ENCODE measurements at regions not wholly inside any gene's neighbourhood (a gene's known extent, or its start where the extent isn't known, plus 50 kb on each side); places are given as distances from the start of the nearest gene placed in this dataset.
"Not testable (repeated sequence)": the region's sequence is repeated elsewhere in the genome, so short reads cannot be mapped to it uniquely, and the experiment has no call there.

DNA sequence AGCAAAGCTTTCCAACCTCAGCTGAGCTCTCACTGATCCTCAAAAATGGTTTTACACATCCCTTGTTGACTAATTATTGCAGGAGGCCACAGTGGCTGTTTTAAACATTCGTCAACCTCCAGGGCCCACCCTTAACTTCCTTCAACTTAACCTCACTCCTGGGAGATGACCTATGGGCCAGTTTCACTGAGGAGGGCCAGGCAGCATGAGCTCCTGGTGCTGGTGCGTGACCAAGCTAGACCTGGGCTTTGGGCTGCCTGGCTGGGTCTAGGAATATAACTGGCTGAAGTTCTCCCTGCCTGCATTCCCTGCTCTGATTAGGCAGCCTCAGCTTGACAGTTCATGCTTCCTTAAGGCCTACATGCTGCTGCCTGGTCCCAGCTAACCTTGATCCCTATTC is 273.7 kb upstream of the ATP11B start:
- ChIA-PET POLR2A (no interaction called here), CTCF (no interaction called here)
- DNase-seq = no peak
- WGBS (ENCODE audit: insufficient coverage) = 100% methylated on average over 2 of the region's 2 CpGs
- Histone ChIP-seq H3K4me3 (ENCODE audit: control insufficient read depth in 1 of 7, extremely low read depth in 1 of 7, insufficient read depth in 4 of 7, low read depth in 2 of 7, low read length in 6 of 7) (no peak overlapping the region), H3K27me3 (replicated peaks in 2 of 5; ENCODE audit: control insufficient read depth in 4 of 5, insufficient read depth in 5 of 5, low read length in 4 of 5) (peaks cover 0 to 2% (median 0%) of the 10 kb centered on the region in 5 experiments), H3K36me3 (ENCODE audit: control insufficient read depth in 4 of 4, insufficient read depth in 4 of 4, low read length in 3 of 4) (no peaks in the 10 kb centered on the region), H3K4me1 (ENCODE audit: control extremely low read depth in 1 of 4, control insufficient read depth in 4 of 4, insufficient read depth in 4 of 4, low read length in 3 of 4) (no peaks in the 10 kb centered on the region), H3K9me3 (ENCODE audit: control extremely low read depth in 1 of 5, control insufficient read depth in 4 of 5, insufficient read depth in 2 of 5, low read depth in 1 of 5, low read length in 4 of 5) (no peaks in the 10 kb centered on the region), H3K27ac (ENCODE audit: insufficient read depth in 1 of 2, low read depth in 1 of 2, low read length in 2 of 2, poor library complexity in 1 of 2, severe bottlenecking in 2 of 2) (no peak overlapping the region)

GRCh38 chr3:182521339-182521738 is 272.0 kb upstream of the ATP11B start:
- Histone ChIP-seq H3K27me3 (replicated peaks in 2 of 5; ENCODE audit: control insufficient read depth in 4 of 5, insufficient read depth in 5 of 5, low read length in 4 of 5) (peaks cover 0 to 2% (median 0%) of the 10 kb centered on the region in 5 experiments), H3K36me3 (ENCODE audit: control insufficient read depth in 4 of 4, insufficient read depth in 4 of 4, low read length in 3 of 4) (no peaks in the 10 kb centered on the region), H3K27ac (ENCODE audit: insufficient read depth in 1 of 2, low read depth in 1 of 2, low read length in 2 of 2, poor library complexity in 1 of 2, severe bottlenecking in 2 of 2) (no peak overlapping the region), H3K9me3 (ENCODE audit: control extremely low read depth in 1 of 5, control insufficient read depth in 4 of 5, insufficient read depth in 2 of 5, low read depth in 1 of 5, low read length in 4 of 5) (no peaks in the 10 kb centered on the region), H3K4me1 (ENCODE audit: control extremely low read depth in 1 of 4, control insufficient read depth in 4 of 4, insufficient read depth in 4 of 4, low read length in 3 of 4) (peaks cover 0 to 7% (median 2%) of the 10 kb centered on the region in 4 experiments), H3K4me3 (ENCODE audit: control insufficient read depth in 1 of 7, extremely low read depth in 1 of 7, insufficient read depth in 4 of 7, low read depth in 2 of 7, low read length in 6 of 7) (no peak overlapping the region)
- ChIA-PET POLR2A (no interaction called here), CTCF (no interaction called here)
- no peak for DNase-seq
- WGBS (ENCODE audit: insufficient coverage) = 100% methylated on average over 3 of the region's 3 CpGs

GRCh38 chr3:182523424-182523823 is 269.9 kb upstream of the ATP11B start:
- WGBS (ENCODE audit: insufficient coverage) = 100% methylated on average over 2 of the region's 3 CpGs
- CTCF ChIA-PET, POLR2A ChIA-PET: not testable (repeated sequence)

DNA sequence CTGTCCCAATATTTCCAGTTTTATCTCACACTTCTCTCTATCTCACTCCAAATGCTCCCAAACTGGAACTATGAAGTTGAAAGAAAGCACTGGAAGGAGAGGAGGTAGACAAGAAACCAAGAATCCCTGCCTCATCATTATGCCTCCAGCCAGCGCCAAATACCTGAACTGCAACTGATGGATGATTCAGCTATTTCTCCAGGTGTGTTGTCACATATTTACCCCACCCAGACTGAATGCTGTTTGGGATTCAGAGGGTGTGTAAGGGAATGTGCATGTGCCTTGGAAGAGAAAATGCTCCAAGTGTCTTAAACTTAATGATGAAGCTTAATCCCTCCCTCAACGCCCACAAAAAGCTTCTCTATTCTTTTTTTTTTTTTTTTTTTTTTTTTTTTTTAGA is 269.5 kb upstream of the ATP11B start:
- Histone ChIP-seq H3K4me3 (ENCODE audit: control insufficient read depth in 1 of 7, extremely low read depth in 1 of 7, insufficient read depth in 4 of 7, low read depth in 2 of 7, low read length in 6 of 7) (no peak overlapping the region), H3K36me3 (ENCODE audit: control insufficient read depth in 4 of 4, insufficient read depth in 4 of 4, low read length in 3 of 4) (no peaks in the 10 kb centered on the region), H3K4me1 (ENCODE audit: control extremely low read depth in 1 of 4, control insufficient read depth in 4 of 4, insufficient read depth in 4 of 4, low read length in 3 of 4) (peaks cover 0 to 7% (median 2%) of the 10 kb centered on the region in 4 experiments), H3K9me3 (ENCODE audit: control extremely low read depth in 1 of 5, control insufficient read depth in 4 of 5, insufficient read depth in 2 of 5, low read depth in 1 of 5, low read length in 4 of 5) (no peaks in the 10 kb centered on the region), H3K27ac (ENCODE audit: insufficient read depth in 1 of 2, low read depth in 1 of 2, low read length in 2 of 2, poor library complexity in 1 of 2, severe bottlenecking in 2 of 2) (no peak overlapping the region), H3K27me3 (replicated peaks in 2 of 5; ENCODE audit: control insufficient read depth in 4 of 5, insufficient read depth in 5 of 5, low read length in 4 of 5) (no peaks in the 10 kb centered on the region)
- WGBS (ENCODE audit: insufficient coverage) = no CpG with 5 or more reads among the region's 2 CpGs
- ChIA-PET POLR2A (no interaction called here), CTCF (no interaction called here)
- DNase-seq = no peak

More at GRCh38 chr3:182523424-182523823, 269.9 kb upstream of the ATP11B start:
- not testable (repeated sequence) for DNase-seq; H3K4me3 ChIP-seq (ENCODE audit: control insufficient read depth in 1 of 7, extremely low read depth in 1 of 7, insufficient read depth in 4 of 7, low read depth in 2 of 7, low read length in 6 of 7); H3K9me3 ChIP-seq (ENCODE audit: control extremely low read depth in 1 of 5, control insufficient read depth in 4 of 5, insufficient read depth in 2 of 5, low read depth in 1 of 5, low read length in 4 of 5); H3K27me3 ChIP-seq (replicated peaks in 2 of 5; ENCODE audit: control insufficient read depth in 4 of 5, insufficient read depth in 5 of 5, low read length in 4 of 5); H3K36me3 ChIP-seq (ENCODE audit: control insufficient read depth in 4 of 4, insufficient read depth in 4 of 4, low read length in 3 of 4); H3K4me1 ChIP-seq (ENCODE audit: control extremely low read depth in 1 of 4, control insufficient read depth in 4 of 4, insufficient read depth in 4 of 4, low read length in 3 of 4); H3K27ac ChIP-seq (ENCODE audit: insufficient read depth in 1 of 2, low read depth in 1 of 2, low read length in 2 of 2, poor library complexity in 1 of 2, severe bottlenecking in 2 of 2)

DNA sequence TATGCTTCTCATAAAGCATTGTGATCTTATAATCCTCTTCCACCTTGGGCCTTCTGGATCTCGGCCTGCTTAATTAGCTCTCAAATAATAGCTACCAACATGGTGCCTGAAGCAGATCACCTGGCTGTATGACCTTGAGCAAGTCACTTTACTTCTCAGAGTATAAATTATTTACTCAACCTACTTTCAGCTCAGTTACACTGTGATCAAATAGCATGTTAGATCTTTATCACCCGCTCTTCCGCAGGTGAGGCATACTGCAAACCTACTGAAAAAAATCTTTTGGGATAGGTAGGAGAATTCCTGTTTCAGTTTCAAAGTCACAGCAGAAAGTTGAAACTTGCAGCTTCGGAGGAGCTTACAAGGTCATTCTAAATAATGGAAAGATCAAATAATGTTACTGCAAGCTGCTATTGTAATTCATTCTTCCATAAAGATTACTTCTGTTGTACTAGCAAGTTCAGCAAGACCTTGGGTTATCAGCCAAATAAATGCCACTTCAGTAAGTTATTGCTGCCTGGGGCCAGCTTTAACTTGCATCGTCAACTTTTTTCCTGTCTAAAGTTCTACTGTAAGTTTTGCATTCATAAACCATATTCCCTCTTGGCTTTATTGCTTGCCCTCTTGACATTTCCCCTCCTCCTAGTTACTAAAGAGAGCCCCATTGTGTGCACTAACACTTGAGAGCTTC is 268.4 kb upstream of the ATP11B start:
- POLR2A ChIA-PET = no interaction called here
- Histone ChIP-seq H3K36me3 (ENCODE audit: control insufficient read depth in 4 of 4, insufficient read depth in 4 of 4, low read length in 3 of 4) (no peaks in the 10 kb centered on the region), H3K4me3 (ENCODE audit: control insufficient read depth in 1 of 7, extremely low read depth in 1 of 7, insufficient read depth in 4 of 7, low read depth in 2 of 7, low read length in 6 of 7) (no peak overlapping the region), H3K9me3 (ENCODE audit: control extremely low read depth in 1 of 5, control insufficient read depth in 4 of 5, insufficient read depth in 2 of 5, low read depth in 1 of 5, low read length in 4 of 5) (no peaks in the 10 kb centered on the region), H3K27me3 (replicated peaks in 2 of 5; ENCODE audit: control insufficient read depth in 4 of 5, insufficient read depth in 5 of 5, low read length in 4 of 5) (no peaks in the 10 kb centered on the region), H3K4me1 (ENCODE audit: control extremely low read depth in 1 of 4, control insufficient read depth in 4 of 4, insufficient read depth in 4 of 4, low read length in 3 of 4) (peaks cover 0 to 7% (median 2%) of the 10 kb centered on the region in 4 experiments), H3K27ac (ENCODE audit: insufficient read depth in 1 of 2, low read depth in 1 of 2, low read length in 2 of 2, poor library complexity in 1 of 2, severe bottlenecking in 2 of 2) (no peak overlapping the region)
- CTCF ChIA-PET = interaction anchor here (0.6 kb wide), 1 partner anchor 654 kb away, joined by 4 read pairs; no protein-coding TSS in a partner anchor
- WGBS (ENCODE audit: insufficient coverage) = 51% methylated on average over 2 of the region's 5 CpGs
- DNase-seq = peak in 1 of 3 donors; percentile 1

- POLR2A ChIA-PET = no interaction called here
- H3K4me3 ChIP-seq (ENCODE audit: control insufficient read depth in 1 of 7, extremely low read depth in 1 of 7, insufficient read depth in 4 of 7, low read depth in 2 of 7, low read length in 6 of 7) = no peak overlapping the region
- CTCF ChIA-PET = interaction anchor here (0.6 kb wide), 1 partner anchor 655 kb away, joined by 4 read pairs; no protein-coding TSS in a partner anchor
- H3K27me3 ChIP-seq (replicated peaks in 2 of 5; ENCODE audit: control insufficient read depth in 4 of 5, insufficient read depth in 5 of 5, low read length in 4 of 5) = no peaks in the 10 kb centered on the region
- no peak for DNase-seq
- H3K27ac ChIP-seq (ENCODE audit: insufficient read depth in 1 of 2, low read depth in 1 of 2, low read length in 2 of 2, poor library complexity in 1 of 2, severe bottlenecking in 2 of 2) = no peak overlapping the region
- H3K36me3 ChIP-seq (ENCODE audit: control insufficient read depth in 4 of 4, insufficient read depth in 4 of 4, low read length in 3 of 4) = no peaks in the 10 kb centered on the region
- H3K9me3 ChIP-seq (ENCODE audit: control extremely low read depth in 1 of 5, control insufficient read depth in 4 of 5, insufficient read depth in 2 of 5, low read depth in 1 of 5, low read length in 4 of 5) = no peaks in the 10 kb centered on the region
- WGBS (ENCODE audit: insufficient coverage) = 100% methylated on average over 2 of the region's 4 CpGs
- H3K4me1 ChIP-seq (ENCODE audit: control extremely low read depth in 1 of 4, control insufficient read depth in 4 of 4, insufficient read depth in 4 of 4, low read length in 3 of 4) = peaks cover 0 to 7% (median 2%) of the 10 kb centered on the region in 4 experiments
These were observed 267.4 kb upstream of the ATP11B start for GRCh38 chr3:182525766-182526374.

- no peaks in the 10 kb centered on the region for H3K9me3 ChIP-seq (ENCODE audit: control extremely low read depth in 1 of 5, control insufficient read depth in 4 of 5, insufficient read depth in 2 of 5, low read depth in 1 of 5, low read length in 4 of 5)
- no peak overlapping the region for H3K27ac ChIP-seq (ENCODE audit: insufficient read depth in 1 of 2, low read depth in 1 of 2, low read length in 2 of 2, poor library complexity in 1 of 2, severe bottlenecking in 2 of 2)
- no peak overlapping the region for H3K4me3 ChIP-seq (ENCODE audit: control insufficient read depth in 1 of 7, extremely low read depth in 1 of 7, insufficient read depth in 4 of 7, low read depth in 2 of 7, low read length in 6 of 7)
- peaks cover 0 to 7% (median 2%) of the 10 kb centered on the region in 4 experiments for H3K4me1 ChIP-seq (ENCODE audit: control extremely low read depth in 1 of 4, control insufficient read depth in 4 of 4, insufficient read depth in 4 of 4, low read length in 3 of 4)
- no peaks in the 10 kb centered on the region for H3K27me3 ChIP-seq (replicated peaks in 2 of 5; ENCODE audit: control insufficient read depth in 4 of 5, insufficient read depth in 5 of 5, low read length in 4 of 5)
- POLR2A ChIA-PET = no interaction called here
- no peak for DNase-seq
- H3K36me3 ChIP-seq (ENCODE audit: control insufficient read depth in 4 of 4, insufficient read depth in 4 of 4, low read length in 3 of 4) = no peaks in the 10 kb centered on the region
- CTCF ChIA-PET = interaction anchor here (0.7 kb wide), 1 partner anchor 60 kb away, joined by 5 read pairs; no protein-coding TSS in a partner anchor
These were observed 265.6 kb upstream of the ATP11B start for GRCh38 chr3:182527745-182528144.

Data from common myeloid progenitor, CD34-positive (primary cell).